ENCODE measurements at regions not wholly inside any gene's neighbourhood (a gene's known extent, or its start where the extent isn't known, plus 50 kb on each side); places are given as distances from the start of the nearest gene placed in this dataset.

GRCh38 chr9:85427772-85428171, 314.0 kb downstream of the AGTPBP1 start:
- DNase-seq, result no peak

GRCh38 chr9:85425153-85425611, 316.6 kb downstream of the AGTPBP1 start:
- peak; percentile 69 for DNase-seq

- no peak for DNase-seq
Measured at GRCh38 chr9:85423422-85423821, 318.3 kb downstream of the AGTPBP1 start.

GRCh38 chr9:85421641-85422040, 320.1 kb downstream of the AGTPBP1 start:
- DNase-seq, result no peak

GRCh38 chr9:85420750-85421149, 321.0 kb downstream of the AGTPBP1 start:
- DNase-seq, result no peak

- DNase-seq, result no peak
Measured at GRCh38 chr9:85417674-85418073, 324.1 kb downstream of the AGTPBP1 start.

- DNase-seq, result no peak
Measured at GRCh38 chr9:85416715-85417114, 325.0 kb downstream of the AGTPBP1 start.

- DNase-seq, result no peak
Measured at GRCh38 chr9:85414390-85414789, 327.4 kb downstream of the AGTPBP1 start.

- DNase-seq, result no peak
Measured at GRCh38 chr9:85408494-85408893, 333.3 kb downstream of the AGTPBP1 start.

- DNase-seq, result no peak
Measured at GRCh38 chr9:85405566-85405950, 336.2 kb downstream of the AGTPBP1 start.

GRCh38 chr9:85404911-85405565, 336.7 kb downstream of the AGTPBP1 start:
- DNase-seq, result no peak

- no peak for DNase-seq
Measured at GRCh38 chr9:85402551-85402950, 339.2 kb downstream of the AGTPBP1 start.

- DNase-seq, result no peak
Measured at GRCh38 chr9:85401998-85402397, 339.8 kb downstream of the AGTPBP1 start.

- DNase-seq, result no peak
Measured at GRCh38 chr9:85397005-85397404, 344.7 kb downstream of the AGTPBP1 start.

GRCh38 chr9:85392260-85392659, 349.5 kb downstream of the AGTPBP1 start:
- no peak for DNase-seq

- DNase-seq, result no peak
Measured at GRCh38 chr9:85377731-85378289, 363.9 kb downstream of the AGTPBP1 start.

- DNase-seq, result no peak
Measured at GRCh38 chr9:85368781-85369180, 373.0 kb downstream of the AGTPBP1 start.

- no peak for DNase-seq
Measured at GRCh38 chr9:85359161-85359560, 382.6 kb downstream of the AGTPBP1 start.

- DNase-seq, result no peak
Measured at GRCh38 chr9:85349046-85349445, 392.7 kb downstream of the AGTPBP1 start.

GRCh38 chr9:85347541-85347940, 394.2 kb downstream of the AGTPBP1 start:
- DNase-seq, result no peak

- DNase-seq, result no peak
Measured at GRCh38 chr9:85344901-85345300, 396.9 kb downstream of the AGTPBP1 start.

GRCh38 chr9:85339338-85339737, 402.4 kb downstream of the AGTPBP1 start:
- no peak for DNase-seq

- DNase-seq, result no peak
Measured at GRCh38 chr9:85334228-85334627, 407.5 kb downstream of the AGTPBP1 start.

GRCh38 chr9:85332487-85332886, 409.3 kb downstream of the AGTPBP1 start:
- no peak for DNase-seq

GRCh38 chr9:85331626-85332025, 410.1 kb downstream of the AGTPBP1 start:
- DNase-seq, result no peak
